GM12875 (cell line): ENCODE measurements at regions not wholly inside any gene's neighbourhood (a gene's known extent, or its start where the extent isn't known, plus 50 kb on each side); places are given as distances from the start of the nearest gene placed in this dataset.
"Not testable (repeated sequence)": the region's sequence is repeated elsewhere in the genome, so short reads cannot be mapped to it uniquely, and the experiment has no call there.

Experiments
- H3K4me3 ChIP-seq: one replicate; pipeline ENCODE4 v1.5.1; 2011; ENCODE audit warnings: low read depth, low read length, control low read depth
- TF ChIP-seq, protein P1 (sequence below): IDR thresholded peaks from 2 replicates; pipeline ENCODE4 v1.5.1; 2011; ENCODE audit warnings: low read depth, mild to moderate bottlenecking, control low read depth, inconsistent platforms, low read length, moderate library complexity, borderline replicate concordance; ENCODE audit not compliant: insufficient read depth

DNA sequence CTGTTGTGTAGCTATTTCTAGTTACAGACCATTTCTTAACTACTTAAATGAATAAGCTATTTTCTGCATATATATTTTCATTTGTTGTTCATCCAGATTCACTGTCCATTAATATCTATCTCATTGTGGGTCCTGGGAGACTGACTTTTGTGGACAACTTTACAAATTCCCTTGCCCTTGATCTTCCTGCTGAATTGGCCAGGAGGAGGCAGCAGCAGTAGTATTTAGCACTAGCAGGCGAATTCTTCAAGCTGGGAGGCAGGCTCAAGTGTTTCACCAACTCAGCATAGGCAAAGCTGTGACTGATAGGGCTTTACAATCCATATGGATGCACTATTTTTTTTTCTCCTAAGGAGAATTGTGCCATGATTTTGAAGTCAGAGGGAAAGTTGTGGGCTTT, 461.0 kb upstream of the NRG3 start:
- H3K4me3 ChIP-seq, result no peak overlapping the region
- TF ChIP-seq, protein P1, sequence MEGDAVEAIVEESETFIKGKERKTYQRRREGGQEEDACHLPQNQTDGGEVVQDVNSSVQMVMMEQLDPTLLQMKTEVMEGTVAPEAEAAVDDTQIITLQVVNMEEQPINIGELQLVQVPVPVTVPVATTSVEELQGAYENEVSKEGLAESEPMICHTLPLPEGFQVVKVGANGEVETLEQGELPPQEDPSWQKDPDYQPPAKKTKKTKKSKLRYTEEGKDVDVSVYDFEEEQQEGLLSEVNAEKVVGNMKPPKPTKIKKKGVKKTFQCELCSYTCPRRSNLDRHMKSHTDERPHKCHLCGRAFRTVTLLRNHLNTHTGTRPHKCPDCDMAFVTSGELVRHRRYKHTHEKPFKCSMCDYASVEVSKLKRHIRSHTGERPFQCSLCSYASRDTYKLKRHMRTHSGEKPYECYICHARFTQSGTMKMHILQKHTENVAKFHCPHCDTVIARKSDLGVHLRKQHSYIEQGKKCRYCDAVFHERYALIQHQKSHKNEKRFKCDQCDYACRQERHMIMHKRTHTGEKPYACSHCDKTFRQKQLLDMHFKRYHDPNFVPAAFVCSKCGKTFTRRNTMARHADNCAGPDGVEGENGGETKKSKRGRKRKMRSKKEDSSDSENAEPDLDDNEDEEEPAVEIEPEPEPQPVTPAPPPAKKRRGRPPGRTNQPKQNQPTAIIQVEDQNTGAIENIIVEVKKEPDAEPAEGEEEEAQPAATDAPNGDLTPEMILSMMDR, result no peak

DNA sequence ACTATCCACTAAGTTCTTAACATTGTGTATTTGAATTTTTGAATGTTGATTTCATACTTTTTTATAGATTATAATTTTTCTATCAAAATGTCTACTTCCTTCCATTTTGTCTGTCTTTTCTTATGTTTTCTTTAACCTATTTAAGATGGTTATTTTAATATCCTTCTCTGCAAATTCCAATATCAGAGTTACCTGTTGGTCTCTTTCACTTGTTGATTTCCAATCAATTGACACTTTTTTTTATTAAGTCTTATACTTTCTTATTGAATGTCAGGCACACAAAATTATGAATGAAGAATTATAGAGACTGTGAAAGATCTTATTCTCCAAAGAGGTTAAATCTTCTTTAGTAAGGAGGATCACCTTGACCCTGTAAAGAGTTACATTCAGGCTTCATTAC, 448.3 kb upstream of the NRG3 start:
- no peak overlapping the region for H3K4me3 ChIP-seq
- TF ChIP-seq, protein P1, result no peak

DNA sequence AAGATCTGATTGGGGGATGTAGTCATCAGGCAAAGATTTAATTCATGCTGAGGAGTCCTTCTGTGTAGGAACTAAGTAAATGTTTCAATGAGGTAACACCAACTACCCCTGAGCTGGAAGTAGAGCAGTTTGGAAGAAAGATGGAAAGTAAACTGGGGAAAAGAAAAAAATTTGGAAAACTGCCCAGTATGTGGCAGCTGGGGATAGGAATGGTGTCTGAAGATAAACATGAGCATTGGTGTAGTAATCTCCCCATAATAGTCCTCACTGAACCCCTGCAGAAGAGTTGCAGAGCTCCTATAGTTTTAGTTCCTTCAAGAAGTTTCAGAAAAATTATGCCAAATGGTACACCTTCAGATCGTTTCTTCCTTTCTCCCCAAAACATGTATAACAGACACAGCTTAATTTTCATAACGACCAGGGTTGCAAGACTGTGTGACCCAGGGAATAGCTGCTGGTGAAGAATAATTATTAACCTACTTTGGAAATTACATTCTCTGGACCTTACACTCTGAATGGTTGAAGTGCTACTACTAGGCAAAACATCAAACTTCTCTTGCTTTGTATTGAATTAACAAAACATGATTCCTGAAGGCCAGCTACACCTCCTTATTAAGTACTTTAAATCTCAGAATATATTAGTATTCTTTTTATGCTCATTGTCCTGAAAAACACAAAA, 446.4 kb upstream of the NRG3 start:
- TF ChIP-seq, protein P1, result no peak

DNA sequence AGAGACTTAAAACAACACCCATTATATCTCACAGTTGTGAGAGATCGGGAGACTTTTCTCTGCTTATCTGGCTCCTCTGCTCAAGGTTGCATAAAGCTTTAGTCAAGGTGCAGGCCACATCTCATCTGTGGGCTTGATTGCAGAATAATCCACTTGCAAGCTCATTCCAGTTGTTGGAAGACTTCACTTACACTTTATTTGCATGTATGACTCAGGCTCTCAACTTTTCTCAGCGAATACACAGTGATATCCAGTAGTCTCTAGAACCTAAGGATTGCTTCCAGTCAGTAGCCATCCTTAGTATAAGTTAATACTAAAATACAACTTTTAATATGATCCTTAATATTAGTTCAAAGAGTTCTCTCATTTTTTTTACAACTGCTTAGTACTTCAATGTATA, 435.5 kb upstream of the NRG3 start:
- H3K4me3 ChIP-seq, result no peak overlapping the region
- TF ChIP-seq, protein P1, result no peak

More for the DNA sequence above, 446.4 kb upstream of the NRG3 start:
- H3K4me3 ChIP-seq, result no peak overlapping the region

DNA sequence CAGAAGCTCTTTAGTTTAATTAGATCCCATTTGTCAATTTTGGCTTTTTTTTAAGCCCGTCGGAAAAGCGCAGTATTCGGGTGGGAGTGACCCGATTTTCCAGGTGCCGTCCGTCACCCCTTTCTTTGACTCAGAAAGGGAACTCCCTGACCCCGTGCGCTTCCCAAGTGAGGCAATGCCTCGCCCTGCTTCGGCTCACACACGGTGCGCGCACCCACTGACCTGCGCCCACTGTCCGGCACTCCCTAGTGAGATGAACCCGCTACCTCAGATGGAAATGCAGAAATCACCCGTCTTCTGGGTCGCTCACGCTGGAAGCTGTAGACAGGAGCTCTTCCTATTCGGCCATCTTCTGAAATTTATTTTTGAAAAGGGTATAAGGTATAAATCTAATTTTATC, 433.4 kb upstream of the NRG3 start:
- H3K4me3 ChIP-seq, result not testable (repeated sequence)

DNA sequence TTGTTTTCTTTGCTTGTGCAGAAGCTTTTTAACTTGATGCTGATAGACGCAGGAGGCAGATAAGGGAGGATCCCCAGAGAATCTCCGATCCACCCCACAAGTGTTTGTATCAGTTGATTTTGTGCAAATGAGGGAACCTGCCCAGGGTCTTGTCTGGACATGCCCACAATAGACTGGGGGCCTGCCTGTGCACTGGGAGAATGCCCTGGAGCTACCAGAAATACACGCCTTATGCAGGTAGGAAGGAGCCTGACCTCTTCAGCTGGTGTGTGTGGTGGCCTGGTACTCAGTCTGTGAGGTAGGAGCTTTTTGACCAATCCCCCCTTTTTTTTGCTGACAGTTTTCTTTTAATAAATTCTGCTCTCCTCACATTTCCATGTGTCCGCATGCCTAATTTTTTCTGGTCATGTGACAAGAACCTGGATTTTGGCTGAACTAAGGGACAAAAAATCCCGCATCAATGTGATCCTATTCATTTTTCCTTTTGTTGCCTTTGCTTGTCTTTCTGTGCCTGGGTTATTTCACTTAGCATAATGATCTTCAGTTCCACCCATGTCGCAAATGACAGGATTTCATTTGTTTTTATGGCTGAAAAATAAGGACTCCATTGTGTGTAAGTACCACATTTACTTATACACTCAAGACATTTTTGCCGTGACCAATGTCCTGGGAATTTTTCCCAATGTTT, 430.6 kb upstream of the NRG3 start:
- TF ChIP-seq, protein P1, result no peak
- no peak overlapping the region for H3K4me3 ChIP-seq

DNA sequence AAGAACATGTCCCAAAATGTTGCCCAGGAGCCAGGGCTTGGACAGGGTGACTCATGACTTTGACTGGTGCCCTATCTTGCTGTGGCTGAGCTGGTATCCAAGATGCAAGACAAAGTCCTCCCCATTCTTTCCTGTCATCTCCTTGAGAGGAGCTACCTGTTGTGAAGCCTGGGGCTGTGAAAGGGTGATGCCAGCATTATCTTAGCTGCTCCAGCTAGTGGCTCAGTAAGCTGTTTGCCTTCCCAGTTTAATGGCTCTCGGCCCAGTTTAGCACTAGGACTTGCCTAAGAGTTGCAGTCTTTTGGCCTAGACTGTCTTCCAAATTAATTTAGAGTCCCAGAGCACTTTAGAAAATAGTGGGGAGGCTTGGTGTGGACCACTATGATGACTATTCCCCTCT, 424.3 kb upstream of the NRG3 start:
- H3K4me3 ChIP-seq, result no peak overlapping the region
- TF ChIP-seq, protein P1, result no peak
